OCI-LY7 (cell line): ENCODE measurements at regions not wholly inside any gene's neighbourhood (a gene's known extent, or its start where the extent isn't known, plus 50 kb on each side); places are given as distances from the start of the nearest gene placed in this dataset.

Experiments
- CTCF ChIP-seq: fragments of 200-600 bp; sonication (generic); conservative IDR thresholded peaks from 2 replicates; pipeline ENCODE4 v1.5.1; 2014; ENCODE audit warnings: mild to moderate bottlenecking, antibody characterized with exemption, low read length, moderate library complexity, mixed read lengths
- EZH2phosphoT487 ChIP-seq: fragments of 200-600 bp; sonication (generic); IDR thresholded peaks from 2 replicates; pipeline ENCODE4 v1.6.1; 2018; ENCODE audit warnings: low read depth, borderline replicate concordance, mild to moderate bottlenecking, mixed run types, antibody characterized with exemption, low read length, moderate library complexity, mixed read lengths

DNA sequence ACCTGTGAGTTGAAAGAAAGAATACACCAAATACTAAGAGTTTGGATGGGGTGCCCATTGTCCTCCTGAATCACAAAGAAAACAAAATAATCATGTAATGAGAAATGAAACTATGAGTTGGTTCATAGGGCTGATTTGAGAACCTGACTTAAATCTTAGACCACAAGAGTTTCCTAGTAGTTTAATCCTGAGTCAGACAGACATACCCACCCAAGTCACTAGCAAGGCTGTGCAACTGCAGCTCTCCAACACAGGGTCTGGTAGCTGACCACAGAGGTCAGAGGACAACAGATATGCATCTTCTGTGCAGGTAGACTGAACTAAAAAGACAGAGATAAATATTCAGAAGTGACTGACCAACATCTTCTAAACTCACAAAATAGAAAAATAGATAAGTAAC is 296.3 kb upstream of the TMCO5A start:
- TF ChIP-seq CTCF (no peak), EZH2phosphoT487 (no peak)
